Activated CD8-positive, alpha-beta memory T cell treated with anti-CD3 and anti-CD28 coated beads for 4 hours (primary cell): ENCODE measurements at regions not wholly inside any gene's neighbourhood (a gene's known extent, or its start where the extent isn't known, plus 50 kb on each side); places are given as distances from the start of the nearest gene placed in this dataset.

Experiments
- DNase-seq, 2 donors: peaks; one replicate each; pipeline ENCODE4 v3.0.0-alpha.2; 2020; ENCODE audit warnings: low read depth in 2 of 2

DNA sequence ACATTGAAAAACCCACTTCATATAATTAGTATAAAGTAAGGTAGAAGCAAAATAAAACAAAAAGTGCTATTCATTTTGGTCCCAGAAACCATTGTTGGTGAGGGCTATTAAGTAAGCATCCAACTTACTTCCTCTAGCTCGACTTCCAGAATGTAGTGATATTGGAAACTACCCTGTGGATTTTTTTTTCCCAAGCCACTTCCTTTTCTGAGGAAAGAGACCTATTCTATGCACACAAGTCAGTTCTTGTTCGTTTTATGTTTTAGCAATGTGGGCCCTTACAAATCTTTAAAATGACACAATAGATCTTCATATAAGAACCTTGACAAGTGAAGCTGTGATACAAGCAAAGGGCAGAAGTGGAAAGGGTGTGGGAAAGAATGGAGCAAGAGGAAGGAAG is 402.0 kb upstream of the TBL1XR1 start:
- no peak for DNase-seq

GRCh38 chr3:177599837-177600236 is 402.6 kb upstream of the TBL1XR1 start:
- DNase-seq, result no peak

DNA sequence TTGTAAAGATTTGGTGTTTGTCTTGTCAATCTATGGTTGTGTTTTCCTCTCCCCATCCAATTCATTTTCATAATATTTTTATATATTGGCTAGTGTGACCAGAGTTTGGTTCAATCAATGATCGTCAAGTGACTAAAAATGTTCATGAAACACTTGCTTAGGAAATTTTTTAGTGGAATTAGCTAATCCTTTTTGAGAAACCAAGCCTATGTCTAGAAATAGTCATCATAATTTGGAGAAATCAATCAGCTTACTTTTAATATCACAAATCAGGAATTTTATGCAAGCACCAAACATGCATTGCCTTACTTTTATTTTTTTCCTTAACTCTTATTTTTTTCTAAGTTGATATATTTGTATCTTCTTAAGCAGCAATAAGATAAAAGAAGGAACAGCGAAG is 403.1 kb upstream of the TBL1XR1 start:
- no peak for DNase-seq

DNA sequence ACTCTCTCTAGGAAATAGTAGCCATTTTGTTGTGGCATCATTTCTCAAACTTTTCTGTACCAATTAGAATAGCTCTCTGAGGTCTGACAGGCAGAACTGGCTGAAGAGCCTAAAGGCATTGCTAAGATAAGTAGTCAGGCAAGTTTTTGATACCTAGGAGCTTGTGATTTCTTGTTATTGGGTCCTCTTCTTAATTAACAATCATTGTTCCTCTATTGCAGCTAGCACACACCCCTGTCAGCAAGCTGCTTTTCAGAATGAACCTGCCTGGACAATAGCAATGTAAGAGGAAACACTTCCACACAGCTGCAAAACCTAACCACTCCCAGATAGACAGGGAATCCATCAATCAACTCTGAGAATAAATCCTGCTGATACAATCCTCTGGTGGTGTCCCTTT is 403.9 kb upstream of the TBL1XR1 start:
- no peak for DNase-seq

DNA sequence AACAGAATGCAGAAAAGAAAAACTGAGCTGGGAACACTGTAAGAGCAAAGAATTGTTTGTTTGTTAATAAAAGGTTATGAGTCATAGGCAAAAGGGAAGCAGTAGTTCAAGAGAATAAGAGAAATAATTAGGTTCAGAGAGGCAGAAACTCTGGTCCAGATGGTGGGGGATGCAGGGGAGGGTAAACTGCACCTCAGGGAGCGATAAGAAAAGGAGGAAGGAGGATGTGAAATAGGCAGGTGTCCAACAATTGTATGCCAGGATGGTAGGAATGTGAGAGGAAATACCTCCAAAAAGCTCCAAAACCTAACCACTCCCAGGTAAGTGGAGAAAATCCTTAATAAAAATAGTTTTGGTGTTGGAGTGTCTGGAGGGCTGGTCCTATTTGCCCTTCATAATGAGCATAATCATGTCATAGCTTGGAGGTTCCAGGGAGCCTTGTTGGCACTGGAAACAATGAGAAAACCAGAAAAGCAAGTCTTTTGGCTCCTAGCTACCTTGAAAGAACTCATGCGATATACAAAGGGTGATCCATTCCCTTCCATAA is 405.4 kb upstream of the TBL1XR1 start:
- DNase-seq, result no peak

GRCh38 chr3:177603148-177603603 is 405.9 kb upstream of the TBL1XR1 start:
- DNase-seq, result no peak

DNA sequence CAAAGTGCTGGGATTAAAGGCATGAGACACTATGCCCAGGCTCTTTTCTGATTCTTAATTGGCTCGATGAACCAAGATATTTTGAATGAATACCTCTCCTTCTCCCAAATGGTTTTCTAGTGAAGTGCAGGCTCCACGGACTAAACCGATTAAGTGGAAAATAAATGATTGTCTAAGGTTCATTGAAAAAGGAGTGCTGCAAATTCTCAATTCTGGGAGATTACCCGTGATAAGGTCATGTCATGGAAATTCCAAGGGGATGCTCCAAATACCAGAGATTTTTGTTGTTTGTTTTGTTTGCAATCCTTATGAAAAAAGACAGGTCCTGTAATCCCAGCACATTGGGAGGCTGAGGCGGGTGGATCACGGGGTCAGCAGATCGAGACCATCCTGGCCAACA is 406.9 kb upstream of the TBL1XR1 start:
- DNase-seq, result no peak

DNA sequence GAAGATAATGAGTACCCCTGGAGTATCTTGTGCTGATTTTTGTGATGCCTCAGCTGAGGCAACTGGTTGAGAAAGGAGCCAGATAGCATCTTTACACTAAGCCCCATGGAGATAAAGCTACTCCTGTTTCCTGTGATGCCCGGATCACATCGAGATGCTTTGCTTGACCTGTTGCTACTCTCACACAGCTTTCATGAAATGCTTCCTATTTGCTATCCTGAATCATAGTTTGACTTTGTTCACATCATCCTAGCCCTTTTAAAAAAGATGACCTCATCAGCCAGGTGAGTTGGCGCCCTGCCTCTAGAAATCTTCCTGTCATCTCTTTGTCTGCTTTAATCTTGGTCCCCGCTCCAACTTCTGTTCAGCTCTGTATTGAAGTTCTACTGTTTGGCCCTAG is 409.6 kb upstream of the TBL1XR1 start:
- no peak for DNase-seq

- no peak for DNase-seq
Measured at GRCh38 chr3:177607589-177607988, 410.3 kb upstream of the TBL1XR1 start.

- DNase-seq, result no peak
Measured at GRCh38 chr3:177608443-177608842, 411.2 kb upstream of the TBL1XR1 start.

DNA sequence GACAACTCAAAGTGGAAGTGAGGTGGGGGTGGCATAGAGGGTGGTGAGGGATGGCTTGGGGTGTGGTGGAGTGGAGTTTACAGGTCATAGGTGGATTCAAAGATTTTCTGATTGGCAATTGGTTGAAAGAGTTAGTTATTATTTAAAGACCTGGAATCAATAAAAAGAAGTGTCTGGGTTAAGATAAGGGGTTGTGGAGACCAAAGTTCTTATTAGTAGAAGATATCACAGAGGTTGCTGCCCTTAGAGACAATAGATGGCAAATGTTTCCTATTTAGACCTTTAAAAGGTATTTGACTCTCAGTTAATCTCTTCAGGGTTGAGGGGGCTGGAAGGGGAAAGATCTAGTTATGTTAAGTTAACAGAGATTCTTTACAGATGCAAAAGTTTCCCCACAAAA is 412.3 kb upstream of the TBL1XR1 start:
- no peak for DNase-seq

GRCh38 chr3:177610262-177610661 is 413.0 kb upstream of the TBL1XR1 start:
- no peak for DNase-seq

DNA sequence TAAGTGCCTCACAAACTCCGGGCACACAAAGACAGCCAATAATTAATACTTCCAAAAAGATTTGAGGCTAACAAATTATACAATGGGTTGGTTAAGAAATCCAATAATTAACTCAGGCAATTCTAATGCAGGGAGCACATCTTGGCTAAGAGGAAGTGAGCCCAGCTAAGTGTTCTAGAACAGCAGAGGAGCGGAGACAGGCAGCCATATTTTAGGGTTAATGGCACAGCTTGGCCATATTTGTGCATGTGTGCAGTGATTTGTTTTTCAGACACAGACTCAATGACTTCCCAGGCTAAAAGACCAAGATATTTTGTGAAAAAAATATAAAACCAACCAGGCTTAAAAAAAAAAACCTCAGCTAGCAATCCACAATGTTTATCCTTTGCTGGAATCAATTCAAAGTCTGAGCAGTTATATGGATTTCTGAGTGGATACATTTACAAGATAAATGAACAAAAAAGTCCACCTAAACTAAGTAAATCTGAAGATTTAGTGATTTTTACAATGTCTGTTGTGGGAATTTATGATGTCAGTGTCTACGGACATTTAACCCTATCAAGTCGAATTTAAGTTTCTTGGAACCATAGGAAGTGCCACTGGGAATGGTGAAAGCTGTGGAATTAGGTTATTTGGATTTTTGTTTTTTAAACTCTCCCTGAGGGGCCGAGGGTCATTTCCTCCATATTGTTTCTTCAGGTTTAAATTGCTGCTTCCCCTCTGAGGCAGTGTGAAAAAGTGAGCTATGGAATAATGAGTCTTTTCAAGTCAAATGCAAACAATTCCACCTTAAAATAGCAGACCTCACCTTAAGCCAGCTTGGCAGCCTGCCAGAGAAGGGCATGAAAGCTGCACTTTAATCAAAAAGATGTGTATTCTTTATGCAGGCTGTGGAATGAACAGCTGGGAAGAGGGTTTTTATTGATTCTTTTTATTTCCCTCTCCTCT is 413.7 kb upstream of the TBL1XR1 start:
- DNase-seq, result no peak

DNA sequence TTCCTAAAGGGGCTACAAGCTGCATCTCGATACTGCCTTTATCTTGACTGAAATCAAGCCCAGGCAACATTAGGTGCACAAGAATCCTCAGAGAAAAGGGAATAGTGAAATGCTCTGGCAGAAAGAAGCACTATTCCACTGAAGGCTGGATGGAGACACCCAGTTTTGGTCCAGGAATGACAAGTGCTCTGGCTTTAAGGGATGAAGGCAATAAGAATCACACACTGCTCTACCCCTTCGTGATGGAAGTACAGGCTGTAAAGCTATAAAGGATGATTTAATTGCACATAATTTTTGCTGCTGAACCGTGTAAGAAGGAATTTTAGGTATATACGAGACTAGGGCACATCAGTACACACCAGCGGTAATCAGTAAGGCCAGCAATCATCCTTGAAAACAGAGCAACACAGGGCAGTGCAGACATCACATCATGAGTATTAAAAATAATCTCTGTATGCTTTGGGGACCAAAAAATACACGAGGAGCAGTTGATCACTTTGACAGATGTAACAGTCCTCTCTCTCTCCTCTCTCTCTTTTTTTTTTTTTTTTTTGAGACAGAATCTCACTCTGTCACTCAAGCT is 414.6 kb upstream of the TBL1XR1 start:
- no peak for DNase-seq

DNA sequence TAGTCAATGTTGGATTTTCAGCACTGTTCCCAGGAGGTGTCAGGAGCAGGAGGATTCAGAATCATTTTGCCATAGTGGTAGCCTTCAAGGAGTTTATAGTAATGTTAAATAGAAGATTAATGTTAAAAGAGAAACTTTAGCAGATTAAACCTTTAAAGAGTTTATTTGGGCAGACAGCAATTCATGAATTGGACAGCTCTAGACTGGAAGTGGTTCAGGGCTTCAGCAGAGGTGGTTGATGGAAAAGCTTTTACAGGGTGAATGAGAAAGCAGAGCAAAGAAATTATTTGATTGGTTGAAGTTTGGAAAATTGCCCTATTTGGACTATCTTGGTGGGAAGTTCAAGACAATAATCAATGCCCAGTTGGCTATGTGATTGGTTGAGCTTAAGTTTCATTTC is 416.6 kb upstream of the TBL1XR1 start:
- DNase-seq, result no peak

- DNase-seq, result no peak
Measured at GRCh38 chr3:177615015-177615414, 417.7 kb upstream of the TBL1XR1 start.

GRCh38 chr3:177618873-177619733 is 421.8 kb upstream of the TBL1XR1 start:
- no peak for DNase-seq

DNA sequence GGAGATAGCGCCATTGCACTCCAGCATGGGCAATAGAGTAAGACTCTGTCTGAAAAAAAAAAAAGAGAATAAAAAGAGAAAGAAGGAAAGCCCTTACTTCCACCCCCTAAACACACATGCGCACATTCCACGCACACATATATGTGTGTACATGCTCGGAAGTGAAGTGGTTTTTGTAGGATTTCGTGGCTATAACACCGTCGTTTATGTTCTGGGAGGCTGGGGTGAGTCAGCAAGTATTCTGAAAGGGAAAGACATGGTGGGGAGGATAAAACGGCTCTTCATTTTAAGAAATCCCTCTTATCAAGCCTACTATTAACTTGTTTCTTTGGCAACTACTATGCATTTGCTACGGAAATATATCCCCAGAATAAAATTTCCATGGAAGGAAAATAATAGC is 422.8 kb upstream of the TBL1XR1 start:
- no peak for DNase-seq

GRCh38 chr3:177622520-177622919 is 425.2 kb upstream of the TBL1XR1 start:
- DNase-seq, result no peak

DNA sequence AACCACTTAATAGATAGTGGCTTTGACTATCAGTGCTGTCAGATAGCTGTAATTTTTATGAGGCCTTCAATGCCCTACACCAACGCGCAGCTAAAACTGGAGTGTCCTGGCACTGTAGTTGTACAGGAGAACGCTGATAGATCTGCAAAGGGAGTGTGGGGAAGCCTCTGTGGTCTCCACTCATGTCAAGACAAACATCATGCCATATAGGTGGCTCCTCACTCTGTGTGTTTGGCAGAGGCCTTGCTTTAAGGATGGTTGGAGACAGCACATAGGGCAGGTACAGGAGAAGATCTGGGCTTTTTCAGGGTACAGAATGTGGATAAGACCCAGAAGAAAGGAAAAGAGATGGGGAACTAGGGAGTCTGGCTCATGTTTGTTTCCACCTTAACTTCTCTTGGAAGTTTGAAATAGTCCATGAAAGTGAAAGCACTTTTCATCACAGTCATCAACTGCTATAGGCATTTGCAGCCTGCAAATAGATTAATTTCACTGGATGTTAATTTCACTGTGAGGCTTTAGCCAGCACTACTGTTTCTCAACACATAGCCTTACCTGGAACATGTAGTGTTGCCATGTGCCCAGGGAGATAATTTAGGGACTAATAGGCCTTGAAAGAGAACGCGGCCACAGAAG is 425.8 kb upstream of the TBL1XR1 start:
- DNase-seq, result no peak
